GM12892 (cell line): ENCODE measurements at regions not wholly inside any gene's neighbourhood (a gene's known extent, or its start where the extent isn't known, plus 50 kb on each side); places are given as distances from the start of the nearest gene placed in this dataset.

Experiments
- POLR2A ChIP-seq: IDR thresholded peaks from 2 replicates; pipeline ENCODE4 v1.6.1; 2011; ENCODE audit warnings: low read depth, low read length, control low read depth
- TAF1 ChIP-seq: IDR thresholded peaks from 2 replicates; pipeline ENCODE4 v1.6.1; 2011; ENCODE audit warnings: low read depth, mild to moderate bottlenecking, control low read depth, low read length, borderline replicate concordance

GRCh38 chr4:53899586-53900270, 164.7 kb downstream of the CHIC2 start:
- TF ChIP-seq POLR2A: no peak
- no peak for TF ChIP-seq TAF1
